ENCODE measurements at regions not wholly inside any gene's neighbourhood (a gene's known extent, or its start where the extent isn't known, plus 50 kb on each side); places are given as distances from the start of the nearest gene placed in this dataset.

- no peak for DNase-seq
Measured at GRCh38 chr5:107808671-107809137, 138.0 kb upstream of the EFNA5 start.

- no peak for DNase-seq
Measured at GRCh38 chr5:107807431-107807830, 136.7 kb upstream of the EFNA5 start.

GRCh38 chr5:107806705-107807104, 136.0 kb upstream of the EFNA5 start:
- no peak for DNase-seq

GRCh38 chr5:107806271-107806670, 135.5 kb upstream of the EFNA5 start:
- peak in 1 of 2 experiments; percentile 22 for DNase-seq

- no peak for DNase-seq
Measured at GRCh38 chr5:107805824-107806223, 135.1 kb upstream of the EFNA5 start.

- DNase-seq, result no peak
Measured at GRCh38 chr5:107805166-107805565, 134.4 kb upstream of the EFNA5 start.

- DNase-seq, result no peak
Measured at GRCh38 chr5:107803728-107804127, 133.0 kb upstream of the EFNA5 start.

GRCh38 chr5:107801061-107801460, 130.3 kb upstream of the EFNA5 start:
- DNase-seq, result no peak

GRCh38 chr5:107799306-107799705, 128.6 kb upstream of the EFNA5 start:
- no peak for DNase-seq

- DNase-seq, result no peak
Measured at GRCh38 chr5:107796797-107797196, 126.1 kb upstream of the EFNA5 start.

GRCh38 chr5:107794741-107795140, 124.0 kb upstream of the EFNA5 start:
- peak; percentile 88 to 96 for DNase-seq

GRCh38 chr5:107792940-107793339, 122.2 kb upstream of the EFNA5 start:
- DNase-seq, result no peak

- DNase-seq, result no peak
Measured at GRCh38 chr5:107790671-107791070, 119.9 kb upstream of the EFNA5 start.

- no peak for DNase-seq
Measured at GRCh38 chr5:107786424-107786823, 115.7 kb upstream of the EFNA5 start.

- no peak for DNase-seq
Measured at GRCh38 chr5:107783551-107783950, 112.8 kb upstream of the EFNA5 start.

- no peak for DNase-seq
Measured at GRCh38 chr5:107782561-107783169, 111.9 kb upstream of the EFNA5 start.

GRCh38 chr5:107781451-107781850, 110.7 kb upstream of the EFNA5 start:
- peak in 1 of 2 experiments; percentile 4 for DNase-seq

- no peak for DNase-seq
Measured at GRCh38 chr5:107779437-107779836, 108.7 kb upstream of the EFNA5 start.

GRCh38 chr5:107778647-107779046, 107.9 kb upstream of the EFNA5 start:
- DNase-seq, result no peak

GRCh38 chr5:107776922-107777740, 106.4 kb upstream of the EFNA5 start:
- DNase-seq, result no peak

GRCh38 chr5:107776506-107776905, 105.8 kb upstream of the EFNA5 start:
- DNase-seq, result no peak

GRCh38 chr5:107774316-107774715, 103.6 kb upstream of the EFNA5 start:
- DNase-seq, result no peak

- no peak for DNase-seq
Measured at GRCh38 chr5:107773479-107773878, 102.7 kb upstream of the EFNA5 start.

Data from NCI-H446 (cell line).